ENCODE measurements at regions not wholly inside any gene's neighbourhood (a gene's known extent, or its start where the extent isn't known, plus 50 kb on each side); places are given as distances from the start of the nearest gene placed in this dataset.
A peak's percentile ranks its signal among the peaks of the same experiment; 100 is the strongest.

DNA sequence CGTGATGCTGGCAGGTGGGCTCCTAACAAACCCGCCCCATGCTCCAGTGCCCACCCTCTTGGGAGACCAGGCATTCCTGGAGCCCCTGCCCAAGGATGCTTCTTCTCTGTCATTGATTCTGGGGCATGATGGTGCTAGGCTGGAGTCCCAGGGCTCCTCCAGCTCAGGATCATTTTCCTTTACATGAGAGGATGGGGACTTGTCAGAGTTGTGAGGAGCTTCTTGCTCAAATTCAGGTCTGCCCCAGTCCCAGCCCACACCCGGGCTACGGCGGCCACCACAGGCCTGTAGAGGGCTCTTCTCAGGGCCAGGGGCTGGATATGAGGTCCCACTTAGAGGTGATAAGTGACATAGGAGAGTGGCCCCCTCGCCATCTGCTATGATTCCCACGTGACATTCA is 141.1 kb upstream of the COPS8 start:
- Histone ChIP-seq H3K4me1 (peaks cover 0 to 3% (median 0%) of the 10 kb centered on the region in 12 donors), H3K27ac (no peak overlapping the region), H3K36me3 (no peaks in the 10 kb centered on the region), H3K4me3 (no peak overlapping the region), H3K9me3 (no peaks in the 10 kb centered on the region), H3K27me3 (no peaks in the 10 kb centered on the region)
- 90 to 94% (median 94%) methylated on average over 4 to 7 of the region's 7 CpGs for WGBS, 4 donors
- ATAC-seq (no peak), DNase-seq (no peak)
- TF ChIP-seq POLR2A (IDR thresholded peaks at IDR 0.05), result no peak
- TF ChIP-seq, protein P1, sequence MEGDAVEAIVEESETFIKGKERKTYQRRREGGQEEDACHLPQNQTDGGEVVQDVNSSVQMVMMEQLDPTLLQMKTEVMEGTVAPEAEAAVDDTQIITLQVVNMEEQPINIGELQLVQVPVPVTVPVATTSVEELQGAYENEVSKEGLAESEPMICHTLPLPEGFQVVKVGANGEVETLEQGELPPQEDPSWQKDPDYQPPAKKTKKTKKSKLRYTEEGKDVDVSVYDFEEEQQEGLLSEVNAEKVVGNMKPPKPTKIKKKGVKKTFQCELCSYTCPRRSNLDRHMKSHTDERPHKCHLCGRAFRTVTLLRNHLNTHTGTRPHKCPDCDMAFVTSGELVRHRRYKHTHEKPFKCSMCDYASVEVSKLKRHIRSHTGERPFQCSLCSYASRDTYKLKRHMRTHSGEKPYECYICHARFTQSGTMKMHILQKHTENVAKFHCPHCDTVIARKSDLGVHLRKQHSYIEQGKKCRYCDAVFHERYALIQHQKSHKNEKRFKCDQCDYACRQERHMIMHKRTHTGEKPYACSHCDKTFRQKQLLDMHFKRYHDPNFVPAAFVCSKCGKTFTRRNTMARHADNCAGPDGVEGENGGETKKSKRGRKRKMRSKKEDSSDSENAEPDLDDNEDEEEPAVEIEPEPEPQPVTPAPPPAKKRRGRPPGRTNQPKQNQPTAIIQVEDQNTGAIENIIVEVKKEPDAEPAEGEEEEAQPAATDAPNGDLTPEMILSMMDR (IDR thresholded peaks at IDR 0.05), result no peak
- intact Hi-C loops (cut with DNase I), result no loop called here

DNA sequence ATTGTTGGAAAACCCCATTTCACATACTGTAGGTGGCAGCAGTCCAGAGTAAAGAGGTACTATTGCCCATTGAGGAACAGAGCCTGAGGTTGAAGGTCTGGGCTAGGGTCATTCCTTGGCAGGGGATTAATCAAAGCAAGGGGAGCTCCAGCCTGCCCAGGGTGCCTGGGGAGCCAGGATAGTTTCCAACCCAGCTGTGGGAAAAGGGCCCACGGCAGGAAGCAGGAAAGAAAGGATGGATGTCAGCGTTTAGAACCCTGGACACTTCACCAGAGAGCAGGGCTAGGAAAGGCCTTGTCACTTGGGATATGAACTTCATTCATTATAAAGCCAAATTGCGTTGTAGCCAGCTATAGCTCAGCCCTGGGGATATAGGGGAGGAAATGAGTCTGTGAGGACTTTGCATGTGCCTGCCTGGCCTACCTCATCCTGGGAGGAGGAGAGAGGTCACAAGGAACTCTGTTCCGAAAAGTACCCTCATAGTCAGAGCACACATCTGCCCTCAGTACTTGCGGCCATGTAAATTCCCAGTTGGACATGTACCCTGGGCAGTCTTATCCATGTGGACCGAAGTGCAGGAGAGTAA is 140.2 kb upstream of the COPS8 start:
- TF ChIP-seq POLR2A (IDR thresholded peaks at IDR 0.05), result no peak
- TF ChIP-seq, protein P1 (IDR thresholded peaks at IDR 0.05), result no peak
- H3K4me1 ChIP-seq, result peaks cover 0 to 3% (median 0%) of the 10 kb centered on the region in 12 donors
- WGBS, 4 donors, result 75 to 82% (median 81%) methylated on average over 6 of the region's 6 CpGs
- no peak for DNase-seq
- H3K27ac ChIP-seq, result no peak overlapping the region
- no peaks in the 10 kb centered on the region for H3K36me3 ChIP-seq
- no peak overlapping the region for H3K4me3 ChIP-seq
- no peaks in the 10 kb centered on the region for H3K27me3 ChIP-seq
- intact Hi-C loops (cut with DNase I), result no loop called here
- no peak for ATAC-seq
- H3K9me3 ChIP-seq, result no peaks in the 10 kb centered on the region

DNA sequence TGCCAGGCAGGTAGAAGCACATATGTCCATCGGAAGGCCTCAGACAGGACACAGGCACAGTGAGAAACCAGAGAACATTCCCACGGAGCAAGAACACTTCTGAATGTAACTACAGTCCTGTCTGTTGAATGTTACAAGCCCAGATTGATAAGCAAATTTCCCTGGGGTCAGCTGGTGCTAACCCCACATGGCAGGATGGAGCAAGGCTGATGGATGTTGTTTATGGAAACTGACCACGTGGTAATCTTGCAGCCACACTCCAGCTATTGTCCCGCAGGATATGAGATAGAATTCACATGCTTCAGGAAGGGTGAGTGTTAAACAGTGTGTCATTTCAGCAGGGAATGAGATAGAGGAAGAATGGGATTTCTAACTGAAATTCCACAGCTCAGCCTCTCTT is 138.8 kb upstream of the COPS8 start:
- Histone ChIP-seq H3K9me3 (peaks cover 0 to 6% (median 0%) of the 10 kb centered on the region in 12 donors), H3K36me3 (no peaks in the 10 kb centered on the region), H3K27ac (no peak overlapping the region), H3K4me1 (peaks cover 0 to 3% (median 0%) of the 10 kb centered on the region in 12 donors), H3K4me3 (no peak overlapping the region), H3K27me3 (no peaks in the 10 kb centered on the region)
- ATAC-seq (peak in 2 of 4 donors; percentile 63 to 71), DNase-seq (no peak)
- WGBS, 4 donors, result 44 to 56% (median 47%) methylated on average over 4 of the region's 4 CpGs
- intact Hi-C loops (cut with DNase I), result no loop called here
- TF ChIP-seq POLR2A (IDR thresholded peaks at IDR 0.05), result no peak
- TF ChIP-seq, protein P1 (IDR thresholded peaks at IDR 0.05), result no peak

DNA sequence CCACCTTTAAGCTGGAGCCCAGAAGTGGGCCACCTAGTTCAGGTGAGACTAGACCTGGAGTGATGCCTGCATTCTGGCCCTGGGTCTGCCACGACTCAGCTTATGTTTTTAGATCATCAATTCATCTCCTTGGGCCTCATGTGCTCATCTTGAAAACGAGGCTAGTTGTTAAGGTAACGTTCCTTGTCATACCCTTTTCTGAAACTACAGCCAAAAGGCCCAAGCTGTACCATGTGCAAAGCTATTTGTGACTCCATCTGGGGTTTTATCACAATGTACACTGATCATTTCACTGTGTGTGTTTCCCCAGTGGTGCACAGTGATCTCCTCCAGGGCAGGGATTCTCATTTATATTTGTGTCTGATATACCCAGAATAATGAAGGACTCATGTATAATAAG is 138.4 kb upstream of the COPS8 start:
- H3K27ac ChIP-seq, result no peak overlapping the region
- no peak for DNase-seq

More for the DNA sequence above, 138.4 kb upstream of the COPS8 start:
- Histone ChIP-seq H3K4me3 (no peak overlapping the region), H3K36me3 (no peaks in the 10 kb centered on the region), H3K9me3 (peaks cover 0 to 9% (median 0%) of the 10 kb centered on the region in 12 donors), H3K27me3 (no peaks in the 10 kb centered on the region), H3K4me1 (peaks cover 0 to 3% (median 0%) of the 10 kb centered on the region in 12 donors)
- intact Hi-C loops (cut with DNase I), result no loop called here
- 76 to 83% (median 80%) methylated on average over 3 of the region's 3 CpGs for WGBS, 4 donors
- TF ChIP-seq, protein P1 (IDR thresholded peaks at IDR 0.05), result no peak
- TF ChIP-seq POLR2A (IDR thresholded peaks at IDR 0.05), result no peak
- no peak for ATAC-seq
